ENCODE measurements at regions not wholly inside any gene's neighbourhood (a gene's known extent, or its start where the extent isn't known, plus 50 kb on each side); places are given as distances from the start of the nearest gene placed in this dataset.
"Not testable (repeated sequence)": the region's sequence is repeated elsewhere in the genome, so short reads cannot be mapped to it uniquely, and the experiment has no call there.

DNA sequence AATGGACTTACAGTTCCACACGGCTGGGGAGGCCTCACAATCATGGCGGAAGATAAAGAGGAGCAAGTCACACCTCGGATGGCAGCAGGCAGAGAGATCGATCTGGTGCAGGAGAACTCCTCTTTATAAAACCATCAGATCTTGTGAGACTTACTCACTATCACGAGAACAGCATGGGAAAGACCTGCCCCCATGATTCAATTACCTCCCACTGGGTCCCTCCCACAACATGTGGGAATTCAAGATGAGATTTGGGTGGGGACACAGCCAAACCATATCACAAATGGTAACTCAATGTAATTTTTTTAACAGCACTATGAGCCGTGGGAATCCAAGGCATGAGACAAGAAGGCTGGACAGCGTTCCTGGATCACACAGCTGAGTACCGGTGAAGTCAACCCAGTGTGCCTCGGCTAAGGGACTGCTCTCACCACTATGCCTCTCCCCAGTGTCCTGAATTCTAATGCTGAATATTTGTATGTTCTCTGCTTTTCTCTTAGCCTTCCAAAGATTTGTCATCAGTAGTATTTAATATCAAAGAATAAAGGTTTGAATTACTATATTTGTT, 84.3 kb downstream of the IRS2 start:
- DNase-seq (ENCODE audit: low read depth in 2 of 2): not testable (repeated sequence)

DNA sequence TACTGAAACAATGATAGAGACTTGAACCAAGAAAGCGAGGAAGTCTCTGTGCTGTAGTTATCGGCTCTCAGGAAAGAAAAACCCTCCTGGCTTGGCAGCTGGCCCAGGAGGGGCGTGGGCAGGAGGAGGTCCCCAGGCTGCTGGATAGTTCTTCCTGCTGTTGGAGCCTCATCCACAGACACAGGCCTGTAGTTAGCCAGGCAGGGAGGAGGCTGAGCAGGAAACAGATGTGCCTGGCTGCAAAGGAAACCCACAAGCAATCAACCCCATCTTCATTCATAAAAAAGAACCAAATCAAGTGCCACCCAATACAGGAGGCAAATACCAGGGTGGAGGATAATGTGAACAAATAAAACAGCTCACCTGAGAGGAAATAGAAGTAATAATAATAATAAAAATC, 86.2 kb downstream of the IRS2 start:
- no peak for DNase-seq (ENCODE audit: low read depth in 2 of 2)

DNA sequence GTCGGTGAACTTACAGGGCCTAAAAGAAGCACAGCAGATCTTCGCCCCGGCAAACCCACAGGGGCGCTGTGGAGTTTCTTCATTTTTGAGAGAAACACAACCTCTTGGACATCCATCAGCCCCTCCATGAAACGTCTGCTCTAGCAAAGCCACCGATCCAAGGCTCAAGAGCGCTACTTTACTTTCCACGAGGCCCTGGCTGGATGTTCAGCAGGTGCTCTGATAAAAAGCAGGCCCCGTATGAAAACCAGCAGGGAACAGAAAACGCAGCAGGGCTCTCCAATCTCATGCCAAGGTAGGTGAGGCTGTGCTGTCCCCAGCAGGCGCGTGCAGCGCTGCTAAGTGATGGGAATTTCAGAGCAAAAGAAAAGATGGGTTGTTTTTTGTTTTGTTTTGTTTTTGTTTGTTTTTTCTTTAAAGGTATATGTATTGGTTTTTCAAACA, 86.7 kb downstream of the IRS2 start:
- no peak for DNase-seq (ENCODE audit: low read depth in 2 of 2)

DNA sequence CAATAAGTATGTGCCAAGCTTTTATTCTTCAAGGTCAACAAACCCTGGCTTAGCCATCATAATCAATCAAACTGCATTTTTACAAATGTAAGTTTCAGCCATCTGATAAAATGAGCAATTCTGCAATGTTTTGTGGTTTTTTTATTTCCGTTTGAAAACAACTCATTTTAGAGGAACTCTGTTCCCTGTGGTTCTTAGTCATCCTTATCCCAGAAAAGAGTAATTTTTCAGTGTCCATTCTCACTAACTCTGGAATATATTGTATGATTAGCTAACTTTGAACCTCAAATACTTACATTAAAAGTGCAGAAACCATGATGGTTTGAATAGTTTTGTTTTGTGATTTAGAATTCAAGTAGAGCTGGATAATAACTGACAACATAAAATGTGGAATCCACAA, 87.6 kb downstream of the IRS2 start:
- no peak for DNase-seq (ENCODE audit: low read depth in 2 of 2)

DNA sequence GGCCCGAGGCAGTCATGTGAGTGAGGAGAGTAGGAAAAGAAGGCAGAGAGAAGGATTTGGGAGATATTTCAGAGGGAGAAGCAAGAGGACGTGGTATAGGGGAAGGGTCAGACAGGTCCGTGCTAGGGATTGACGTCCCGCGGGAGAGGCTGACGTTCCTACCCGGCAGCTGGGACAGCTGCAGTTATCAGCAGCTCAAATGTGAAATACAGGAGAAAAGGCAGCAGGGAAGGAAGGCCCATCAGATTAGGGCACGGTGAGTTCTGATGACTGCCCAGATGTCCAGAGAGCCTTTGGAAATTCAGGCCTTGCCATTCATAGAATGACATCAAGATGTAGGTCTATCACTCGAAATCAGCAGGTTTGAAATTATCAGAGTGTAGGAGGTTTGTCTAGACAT, 88.4 kb downstream of the IRS2 start:
- DNase-seq (ENCODE audit: low read depth in 2 of 2): no peak

DNA sequence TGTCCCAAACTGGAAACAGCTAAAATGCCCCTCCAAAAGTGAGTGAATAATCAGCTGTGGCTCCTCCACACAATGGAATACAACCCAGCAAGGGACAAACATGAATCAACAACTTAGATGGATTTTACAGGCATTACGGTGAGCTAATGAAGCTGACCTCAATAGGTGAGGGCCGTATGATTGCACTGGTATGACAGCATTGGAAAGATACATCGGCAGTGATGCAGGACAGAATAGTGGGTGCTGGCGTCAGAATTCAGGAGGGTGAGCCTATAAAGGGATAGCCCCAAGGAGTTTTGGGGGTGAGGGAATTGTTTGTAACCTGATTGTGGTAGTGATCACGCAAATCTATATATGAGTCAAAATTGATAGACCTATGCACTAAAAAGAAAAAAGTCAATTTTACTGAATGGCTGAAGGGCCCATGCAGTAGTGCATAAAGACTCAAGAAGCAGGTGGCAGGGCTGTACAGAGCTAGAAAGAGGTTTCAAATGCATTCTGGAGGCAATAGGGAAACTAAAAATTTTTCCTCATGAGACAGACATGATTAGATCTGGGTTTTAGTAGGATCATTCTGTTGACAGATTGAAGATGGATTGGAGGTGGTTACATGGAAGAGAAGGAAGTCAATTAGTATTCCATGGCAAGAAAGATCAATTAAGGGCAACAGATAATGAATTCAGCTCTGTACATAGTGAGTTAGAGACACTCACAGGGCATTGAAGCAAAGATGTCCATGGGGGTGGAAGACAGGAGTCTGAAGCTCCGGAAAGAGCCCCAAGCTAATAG, 90.8 kb downstream of the IRS2 start:
- DNase-seq (ENCODE audit: low read depth in 2 of 2): no peak

DNA sequence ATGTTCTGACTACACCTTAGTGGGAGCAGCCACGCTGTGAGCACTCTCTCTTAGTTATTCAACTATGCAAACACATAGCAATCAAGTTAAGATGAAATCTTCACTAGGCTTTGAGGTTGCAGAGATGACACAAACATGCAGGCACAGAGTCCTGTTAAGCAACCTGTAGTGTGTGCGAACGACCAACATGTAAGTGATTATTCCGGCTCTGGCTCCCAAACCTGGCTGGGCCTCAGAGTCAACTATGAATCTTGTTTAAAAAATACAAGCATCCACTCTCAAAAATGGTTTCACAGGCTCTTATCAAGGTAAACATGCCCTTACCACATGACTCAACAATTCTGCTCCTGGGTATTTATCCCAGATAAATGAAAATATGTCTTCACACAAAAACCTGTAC, 91.4 kb downstream of the IRS2 start:
- DNase-seq (ENCODE audit: low read depth in 2 of 2): no peak

DNA sequence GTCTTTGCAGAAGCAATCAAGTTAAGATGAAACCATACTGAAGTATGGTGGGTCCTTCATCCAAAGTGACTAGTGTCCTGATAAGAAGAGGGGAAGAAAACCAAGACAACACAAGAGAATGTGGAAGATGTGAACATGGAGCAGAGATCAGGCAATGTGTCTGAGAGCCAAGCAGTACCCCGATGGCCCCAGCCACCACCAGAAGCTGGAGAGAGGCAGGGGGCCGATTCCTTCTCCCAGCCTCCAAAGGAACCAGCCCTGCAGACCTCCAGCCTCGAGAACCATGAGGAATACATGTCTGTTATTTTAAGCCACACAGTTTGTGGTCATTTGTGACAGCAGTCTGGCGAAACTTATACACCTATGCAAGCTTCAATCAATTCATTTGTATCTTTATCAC, 93.2 kb downstream of the IRS2 start:
- no peak for DNase-seq (ENCODE audit: low read depth in 2 of 2)

DNA sequence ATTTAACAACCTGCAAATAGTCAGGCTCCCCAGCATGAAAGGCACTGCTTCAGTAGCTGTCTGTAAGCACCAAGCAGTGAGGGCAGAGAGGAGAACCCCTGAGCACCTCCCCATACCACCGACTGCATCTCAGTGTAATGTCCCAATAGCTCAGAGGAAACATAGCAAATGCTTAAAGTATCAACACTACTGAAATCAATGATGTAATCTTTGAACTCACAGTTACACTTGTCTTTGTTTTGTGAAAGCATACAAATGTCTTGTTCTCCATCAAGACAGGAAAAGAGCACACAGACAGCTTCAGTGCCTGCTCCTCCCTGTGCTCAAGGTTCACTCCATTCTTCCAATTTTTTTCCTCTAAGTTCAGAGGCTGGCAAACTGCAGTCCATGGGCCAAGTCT, 94.7 kb downstream of the IRS2 start:
- no peak for DNase-seq (ENCODE audit: low read depth in 2 of 2)

DNA sequence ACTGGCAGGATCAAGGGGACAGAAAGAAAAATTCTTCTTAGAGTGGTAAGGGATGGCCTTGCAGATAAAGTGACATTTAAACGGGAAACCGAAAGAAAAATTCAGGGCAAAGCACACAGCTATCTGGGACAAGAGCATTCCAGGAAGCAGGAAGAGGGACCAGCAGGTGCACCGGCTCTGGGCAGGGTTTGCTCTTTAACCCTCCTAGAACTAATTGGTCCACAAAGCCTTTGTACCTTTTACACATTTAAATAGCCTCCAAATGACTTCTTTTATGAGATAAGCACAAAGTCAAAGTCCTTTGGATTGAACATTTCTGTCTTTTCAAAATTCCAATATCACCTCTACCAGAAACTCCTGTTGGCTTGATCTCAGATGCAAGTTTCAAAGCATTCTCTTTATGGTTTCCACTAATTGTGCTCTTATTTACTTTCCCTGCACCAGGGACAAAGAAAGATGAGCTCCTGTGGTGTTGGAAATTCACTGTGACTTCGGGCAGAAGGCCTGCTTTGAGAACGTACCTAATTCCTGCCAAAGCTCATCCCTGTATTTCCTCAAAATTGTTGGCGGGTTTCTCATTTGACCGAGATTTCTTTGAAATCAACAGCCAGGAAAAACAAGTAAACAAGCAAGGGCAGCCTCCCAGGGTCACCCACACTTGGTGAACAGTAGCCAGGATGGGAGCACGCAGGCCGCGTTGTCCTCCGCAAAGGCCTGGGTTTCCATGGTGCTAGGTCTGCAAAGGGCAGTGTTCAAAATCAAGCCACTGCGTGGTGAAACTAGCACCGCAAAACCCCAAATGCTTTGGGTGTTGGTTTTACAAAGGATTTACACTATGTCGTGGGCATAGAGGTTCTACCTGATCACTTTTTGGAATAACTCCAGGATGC, 98.6 kb downstream of the IRS2 start:
- DNase-seq (ENCODE audit: low read depth in 2 of 2): no peak

DNA sequence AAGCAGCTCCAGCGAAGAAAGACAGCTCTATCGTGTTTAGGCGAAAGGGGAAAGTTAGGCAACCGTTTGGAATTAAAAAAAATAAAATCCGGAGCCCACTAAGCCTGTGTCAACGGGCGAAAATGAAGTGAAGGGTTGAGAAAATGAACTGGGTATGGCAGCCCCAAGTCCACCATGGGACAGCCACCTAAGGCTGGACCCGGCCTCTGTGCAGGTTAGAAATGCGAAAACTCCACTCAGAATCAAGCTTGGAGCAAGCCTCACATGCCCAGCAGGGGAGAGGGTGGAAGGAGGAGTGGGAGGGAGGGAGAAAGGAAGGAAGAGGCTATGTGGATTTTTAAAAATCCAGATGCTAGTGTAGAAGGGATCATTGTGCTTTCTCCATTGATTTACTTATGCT, 101.2 kb downstream of the IRS2 start:
- DNase-seq (ENCODE audit: low read depth in 2 of 2): no peak

DNA sequence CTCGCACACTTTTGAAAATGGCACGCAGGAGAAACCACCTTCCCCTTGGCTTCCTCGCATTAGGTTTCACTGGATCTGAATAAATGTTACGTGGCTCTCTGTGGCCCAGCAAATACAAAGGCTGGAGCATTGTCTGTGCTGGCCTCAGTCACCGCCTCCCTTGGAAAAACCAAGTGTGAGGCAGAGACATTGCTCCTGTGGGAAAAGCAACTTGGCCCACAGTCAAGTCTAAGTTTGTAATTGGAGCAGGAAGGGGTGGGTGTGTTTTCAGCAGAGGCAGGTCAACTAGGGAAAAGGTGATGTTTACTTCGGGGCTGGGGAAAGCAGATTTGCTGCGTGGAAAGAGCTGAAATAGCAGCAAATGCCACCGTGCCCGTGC, 101.6 kb downstream of the IRS2 start:
- no peak for DNase-seq (ENCODE audit: low read depth in 2 of 2)

DNA sequence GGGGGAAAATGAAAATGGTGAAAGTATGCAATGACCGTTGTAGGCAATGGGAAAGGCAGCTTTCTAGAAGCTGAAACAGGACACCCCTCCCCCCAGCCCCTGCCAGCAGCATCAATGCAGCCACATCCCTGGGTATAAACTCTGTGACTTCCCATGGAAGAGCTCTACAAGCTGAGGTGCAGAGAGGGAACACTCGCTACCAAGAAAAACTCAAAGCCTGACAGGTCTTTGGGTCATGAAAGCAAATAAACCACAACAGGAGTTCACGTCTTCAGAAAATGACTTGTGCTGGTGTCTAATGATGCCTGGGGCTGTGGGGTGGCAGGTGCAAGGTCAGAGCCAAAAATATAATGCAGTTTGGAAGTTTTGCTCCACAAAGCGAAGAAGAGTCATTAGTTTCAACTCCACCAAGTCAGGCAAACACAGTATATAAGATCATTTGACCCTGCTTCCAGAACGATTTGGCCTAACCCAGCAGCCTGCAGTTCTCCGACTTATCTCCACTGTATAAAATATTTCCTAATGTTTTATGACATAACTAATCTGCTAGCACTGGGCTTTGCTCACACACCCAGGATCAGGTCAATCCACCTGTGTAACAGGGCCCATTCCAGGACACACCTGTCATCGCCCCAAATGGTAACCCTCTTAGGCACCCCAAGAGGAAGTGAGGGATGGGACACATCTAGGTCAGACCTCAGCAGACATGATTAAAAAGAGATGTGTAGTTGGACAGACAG, 102.1 kb downstream of the IRS2 start:
- no peak for DNase-seq (ENCODE audit: low read depth in 2 of 2)

DNA sequence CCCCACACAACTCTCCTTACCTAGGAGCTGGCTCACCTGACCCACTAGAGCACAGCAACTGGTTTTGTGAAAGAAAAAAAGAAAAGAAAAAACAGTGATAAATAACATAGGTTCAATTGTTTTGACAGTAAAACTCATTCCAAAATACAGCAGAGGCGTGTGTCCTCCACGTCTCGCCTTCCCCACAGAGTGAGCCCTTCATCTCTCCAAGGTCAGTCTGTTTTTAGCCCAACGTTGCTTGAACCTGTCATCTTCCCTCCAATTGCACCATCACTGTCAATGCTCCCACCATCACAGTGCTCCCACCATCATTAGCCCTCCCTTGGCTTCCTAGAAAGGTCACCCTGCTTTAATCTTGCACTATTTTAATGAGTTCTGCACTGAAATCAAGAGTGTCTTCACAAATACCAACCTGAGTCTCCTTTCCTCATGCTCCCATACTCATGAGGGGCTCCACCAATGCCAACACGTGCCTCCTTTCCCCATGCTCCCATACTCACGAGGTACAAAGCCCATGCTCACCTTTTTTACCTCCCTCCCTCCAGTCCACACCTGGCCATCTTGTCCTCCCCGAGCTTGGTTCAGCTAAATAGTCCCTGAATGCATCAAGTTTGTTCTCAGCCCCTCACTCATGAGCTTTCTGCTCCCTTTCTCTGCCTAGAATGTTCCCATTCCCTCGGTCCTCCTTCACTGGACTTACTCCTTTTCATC, 103.7 kb downstream of the IRS2 start:
- no peak for DNase-seq (ENCODE audit: low read depth in 2 of 2)

DNA sequence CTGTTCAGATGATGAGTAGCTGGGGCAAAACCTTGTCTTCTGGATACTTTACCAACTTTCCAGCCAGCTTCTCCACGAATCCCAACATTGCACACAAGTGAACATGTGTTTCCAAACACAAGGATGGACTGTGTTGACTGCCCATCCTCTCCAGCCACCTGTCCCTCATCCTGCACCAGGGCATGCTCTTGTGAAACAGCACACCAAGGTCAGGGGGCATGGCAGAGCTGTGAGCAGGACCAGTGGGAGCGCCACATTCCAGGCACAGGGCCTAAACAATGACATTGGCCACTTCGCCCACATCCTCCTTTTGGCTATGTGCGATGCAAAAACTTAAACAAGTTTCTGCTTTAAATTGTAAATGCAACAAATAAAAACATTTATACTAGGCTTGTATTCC, 105.5 kb downstream of the IRS2 start:
- no peak for DNase-seq (ENCODE audit: low read depth in 2 of 2)

DNA sequence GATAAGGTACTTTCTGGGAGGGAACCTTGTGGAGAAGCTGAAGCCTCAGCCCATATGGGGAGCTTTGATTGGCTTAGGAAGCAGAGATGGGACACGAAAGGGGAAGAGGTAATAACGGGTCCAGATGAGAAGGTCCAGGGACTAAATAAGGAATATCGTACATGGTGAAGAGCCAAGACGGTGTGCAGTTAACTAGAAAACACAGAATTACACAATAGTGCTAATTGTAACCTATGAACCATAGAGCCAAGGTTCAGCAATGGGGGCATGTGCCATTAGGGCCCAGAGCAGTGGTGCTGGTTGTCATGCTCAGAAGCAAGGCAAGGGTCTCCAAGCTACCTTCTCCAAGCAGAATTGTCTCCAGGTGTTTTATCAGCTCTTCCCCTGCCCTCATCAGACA, 106.1 kb downstream of the IRS2 start:
- no peak for DNase-seq (ENCODE audit: low read depth in 2 of 2)

DNA sequence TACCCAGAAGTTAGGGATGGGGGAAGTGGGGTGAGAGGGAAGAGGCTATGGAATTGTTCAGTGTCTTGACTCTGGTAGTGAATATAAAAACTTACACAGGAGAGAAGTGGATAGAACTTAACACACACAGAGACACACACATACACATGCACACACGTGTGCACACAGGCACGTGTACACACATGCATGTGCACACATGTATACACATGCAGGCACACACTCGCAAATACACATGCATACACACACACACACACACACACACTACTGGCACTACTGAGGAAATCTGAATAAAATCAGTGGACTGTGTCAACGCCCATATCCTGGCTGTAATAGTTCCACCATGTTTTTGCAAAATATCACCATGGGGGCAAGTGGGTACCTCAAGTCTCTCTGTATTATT, 107.9 kb downstream of the IRS2 start:
- DNase-seq (ENCODE audit: low read depth in 2 of 2): no peak

DNA sequence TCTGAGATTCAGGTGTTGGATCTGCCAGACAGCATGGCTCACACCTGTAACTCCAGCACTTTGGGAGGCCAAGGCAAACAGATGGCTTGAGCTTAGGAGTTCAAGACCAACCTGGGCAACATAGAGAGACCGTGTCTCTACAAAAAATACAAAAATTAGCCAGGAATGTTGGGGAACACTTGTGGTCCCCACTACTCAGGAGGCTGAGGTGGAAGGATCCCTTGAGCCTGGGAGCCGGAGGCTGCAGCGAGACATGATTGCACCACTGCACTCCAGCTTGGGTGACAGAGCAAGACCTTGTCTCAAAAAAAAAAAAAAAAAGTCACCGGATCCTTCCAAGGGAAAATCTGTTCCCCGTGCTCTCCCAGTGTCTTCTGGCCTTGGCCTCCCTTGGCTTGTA, 109.2 kb downstream of the IRS2 start:
- DNase-seq (ENCODE audit: low read depth in 2 of 2): no peak

DNA sequence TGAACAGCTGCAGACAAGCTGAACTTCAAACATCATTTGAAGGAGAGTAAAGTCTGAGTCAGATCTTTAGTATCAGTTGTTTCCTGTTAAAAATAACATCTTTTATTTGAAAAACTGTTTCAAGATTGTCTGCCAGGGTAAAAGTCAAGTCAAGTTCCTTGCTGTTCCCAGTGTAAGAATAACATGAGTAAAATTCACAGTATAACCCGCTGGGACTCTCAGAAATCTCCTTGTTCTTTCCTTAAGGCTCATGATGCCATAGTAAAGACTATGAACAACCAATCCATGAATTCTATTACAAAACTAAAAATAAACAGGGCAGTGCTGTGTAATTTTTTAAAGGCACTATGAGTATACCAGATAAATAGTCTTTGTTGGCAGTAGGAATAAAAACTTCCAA, 112.9 kb downstream of the IRS2 start:
- DNase-seq (ENCODE audit: low read depth in 2 of 2): no peak

DNA sequence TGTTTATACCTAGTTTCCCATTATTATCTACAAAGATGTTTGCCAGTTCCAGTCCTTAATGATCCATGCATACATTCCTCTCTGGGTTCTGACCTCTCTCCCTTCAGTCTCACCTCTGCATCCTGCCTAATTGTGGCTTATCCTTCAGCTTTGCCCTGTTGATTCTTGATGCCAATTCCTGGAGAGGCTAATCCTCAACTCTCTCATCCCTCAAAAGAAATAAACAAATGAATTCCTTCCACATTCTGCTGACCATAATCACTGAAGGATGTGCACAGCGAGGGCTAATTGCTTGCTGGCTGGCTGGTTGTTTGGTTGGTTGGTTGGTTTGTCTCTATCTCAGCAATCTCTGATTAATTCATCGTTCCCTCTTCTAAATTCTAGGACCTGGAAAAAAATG, 113.8 kb downstream of the IRS2 start:
- no peak for DNase-seq (ENCODE audit: low read depth in 2 of 2)

DNA sequence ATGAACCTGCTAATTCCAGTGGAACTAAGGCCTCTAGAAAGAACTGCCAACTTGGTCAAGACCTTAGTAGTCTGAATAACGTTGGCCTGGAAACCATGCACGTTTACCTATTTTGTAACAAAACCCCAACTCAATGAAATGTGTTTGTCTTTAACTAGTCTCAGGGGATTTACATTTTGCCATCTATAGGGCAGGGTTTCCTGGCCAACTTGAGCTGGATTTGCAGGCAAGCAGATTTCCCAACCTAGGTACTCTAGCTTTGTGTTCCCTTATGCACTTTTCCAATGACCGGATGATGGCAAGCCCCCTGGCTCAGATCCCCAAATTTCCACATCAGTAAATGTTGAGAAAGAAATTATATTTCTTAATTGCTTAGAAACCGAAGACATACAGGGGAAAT, 114.5 kb downstream of the IRS2 start:
- no peak for DNase-seq (ENCODE audit: low read depth in 2 of 2)

DNA sequence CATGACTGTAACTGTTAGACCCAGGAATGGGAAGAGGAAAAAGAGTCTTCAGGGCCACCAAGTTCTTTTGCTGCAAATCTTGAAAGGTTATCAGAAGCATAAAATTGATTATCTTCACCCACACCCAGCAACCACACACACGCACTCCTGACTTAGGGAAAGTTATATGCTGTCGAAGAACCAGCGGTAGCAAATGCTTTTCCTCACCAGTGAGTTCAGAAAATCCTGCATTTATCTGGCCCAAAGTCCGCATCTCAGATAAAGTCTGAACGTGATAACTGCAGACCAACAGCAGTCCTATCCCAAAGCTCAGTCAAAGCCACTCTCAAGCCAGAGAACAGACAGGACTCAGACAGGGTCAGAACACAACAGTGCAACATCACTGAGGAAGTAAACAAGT, 115.6 kb downstream of the IRS2 start:
- DNase-seq (ENCODE audit: low read depth in 2 of 2): no peak
